ENCODE measurements at regions not wholly inside any gene's neighbourhood (a gene's known extent, or its start where the extent isn't known, plus 50 kb on each side); places are given as distances from the start of the nearest gene placed in this dataset.

GRCh38 chr3:74501007-74501406 lies 113.5 kb downstream of the CNTN3 start:
- DNase-seq = no peak

- DNase-seq = no peak
These were observed 114.2 kb downstream of the CNTN3 start for GRCh38 chr3:74500257-74500656.

GRCh38 chr3:74491874-74492273 lies 122.6 kb downstream of the CNTN3 start:
- no peak for DNase-seq

- no peak for DNase-seq
These were observed 125.2 kb downstream of the CNTN3 start for GRCh38 chr3:74489050-74489792.

GRCh38 chr3:74479915-74480314 lies 134.5 kb downstream of the CNTN3 start:
- DNase-seq = no peak

GRCh38 chr3:74470313-74470712 lies 144.1 kb downstream of the CNTN3 start:
- no peak for DNase-seq

- no peak for DNase-seq
These were observed 144.7 kb downstream of the CNTN3 start for GRCh38 chr3:74469713-74470112.

- no peak for DNase-seq
These were observed 145.3 kb downstream of the CNTN3 start for GRCh38 chr3:74469151-74469550.

GRCh38 chr3:74465715-74466410 lies 148.6 kb downstream of the CNTN3 start:
- DNase-seq = no peak

- no peak for DNase-seq
These were observed 150.9 kb downstream of the CNTN3 start for GRCh38 chr3:74463515-74463914.

- no peak for DNase-seq
These were observed 158.3 kb downstream of the CNTN3 start for GRCh38 chr3:74456166-74456565.

- no peak for DNase-seq
These were observed 167.2 kb downstream of the CNTN3 start for GRCh38 chr3:74447221-74447620.

- no peak for DNase-seq
These were observed 168.9 kb downstream of the CNTN3 start for GRCh38 chr3:74445541-74445940.

- no peak for DNase-seq
These were observed 171.4 kb downstream of the CNTN3 start for GRCh38 chr3:74443102-74443501.

- DNase-seq = no peak
These were observed 171.8 kb downstream of the CNTN3 start for GRCh38 chr3:74442683-74443082.

- no peak for DNase-seq
These were observed 172.4 kb downstream of the CNTN3 start for GRCh38 chr3:74442068-74442467.

GRCh38 chr3:74436184-74436583 lies 178.3 kb downstream of the CNTN3 start:
- no peak for DNase-seq

GRCh38 chr3:74435631-74436030 lies 178.8 kb downstream of the CNTN3 start:
- DNase-seq = no peak

GRCh38 chr3:74434406-74434805 lies 180.1 kb downstream of the CNTN3 start:
- DNase-seq = no peak

- no peak for DNase-seq
These were observed 187.9 kb downstream of the CNTN3 start for GRCh38 chr3:74426571-74426970.

GRCh38 chr3:74423867-74424266 lies 190.6 kb downstream of the CNTN3 start:
- no peak for DNase-seq

- DNase-seq = no peak
These were observed 193.8 kb downstream of the CNTN3 start for GRCh38 chr3:74420538-74421124.

GRCh38 chr3:74415731-74416130 lies 198.7 kb downstream of the CNTN3 start:
- no peak for DNase-seq

GRCh38 chr3:74413547-74414241 lies 200.8 kb downstream of the CNTN3 start:
- no peak for DNase-seq
